GM12878 (cell line): ENCODE measurements at regions not wholly inside any gene's neighbourhood (a gene's known extent, or its start where the extent isn't known, plus 50 kb on each side); places are given as distances from the start of the nearest gene placed in this dataset.

Source experiments
- ATAC-seq: fragments of 200-7000 bp; cut with Tn5 transposase; 3 replicates; pipeline ENCODE4 v1.9.1; 2020; ENCODE audit warnings: mild to moderate bottlenecking, moderate library complexity
- BruUV-seq: library from RNA; stranded (reverse); fragments of 400-500 nt; replicated peaks from 2 replicates; lab custom pipeline; 2021; lab: Mats Ljungman, UMichigan
- CTCF ChIA-PET: fragments of 300-600 bp; sonication (Branson Sonifier 250); formaldehyde crosslinking; extraction: SDS; loops from one replicate; lab custom pipeline; 2021; ENCODE audit warnings: inconsistent platforms; lab: Yijun Ruan, JAX
- POLR2A ChIA-PET: fragments of 350-600 bp; formaldehyde crosslinking; extraction: SDS; loops from one replicate; lab custom pipeline; 2021; ENCODE audit warnings: inconsistent platforms; lab: Charles Lee
- RAD21 ChIA-PET: fragments of 300-600 bp; sonication (Branson Sonifier 250); formaldehyde crosslinking; loops from one replicate; lab custom pipeline; 2023; ENCODE audit warnings: antibody characterized with exemption; ENCODE audit not compliant: unreplicated experiment; lab: Charles Lee
- SMC1A ChIA-PET: fragments of 300-600 bp; sonication (Branson Sonifier 250); formaldehyde crosslinking; loops from one replicate; lab custom pipeline; 2023; ENCODE audit not compliant: unreplicated experiment, uncharacterized antibody; lab: Charles Lee
- DNase-seq: peaks from one replicate; pipeline ENCODE4 v3.0.0-alpha.2; 2011; ENCODE audit warnings: low read depth, low spot score
- FAIRE-seq: peaks from 3 replicates; lab custom pipeline; 2011; peaks lifted over from hg19 to GRCh38; lab: Jason Lieb, UNC
- H2AFZ ChIP-seq: 2 replicates; pipeline ENCODE4 v1.6.0; 2011; ENCODE audit warnings: low read depth, low read length, control low read depth; ENCODE audit not compliant: control insufficient read depth
- H3K27ac ChIP-seq: 2 replicates; pipeline ENCODE4 v1.5.1; 2011; ENCODE audit warnings: control low read depth; ENCODE audit not compliant: control insufficient read depth, insufficient read depth
- H3K27me3 ChIP-seq, 2 experiments: replicated peaks in 1 of 2; 2 replicates each; pipeline versions ENCODE4 v1.6.0 to v1.6.1; 2011; ENCODE audit warnings: low read length in 1 of 2; ENCODE audit not compliant: control insufficient read depth in 2 of 2, insufficient read depth in 2 of 2
- H3K36me3 ChIP-seq, 2 experiments: 2 replicates each; pipeline ENCODE4 v1.5.1; 2011; ENCODE audit warnings: low read length in 1 of 2; ENCODE audit not compliant: control insufficient read depth in 2 of 2, insufficient read depth in 2 of 2
- H3K4me1 ChIP-seq: 2 replicates; pipeline ENCODE4 v1.6.1; 2011; ENCODE audit warnings: mild to moderate bottlenecking, low read length, moderate library complexity, mixed read lengths; ENCODE audit not compliant: control insufficient read depth, insufficient read depth
- H3K4me2 ChIP-seq: 2 replicates; pipeline ENCODE4 v1.6.0; 2011; ENCODE audit warnings: control low read depth; ENCODE audit not compliant: control insufficient read depth, insufficient read depth
- H3K4me3 ChIP-seq: fragments of 200-600 bp; sonication (generic); 2 replicates; pipeline ENCODE4 v1.5.1; 2016
- H3K79me2 ChIP-seq: 2 replicates; pipeline ENCODE4 v1.6.0; 2011; ENCODE audit warnings: low read length; ENCODE audit not compliant: control insufficient read depth, insufficient read depth
- H3K9ac ChIP-seq: 2 replicates; pipeline ENCODE4 v1.8.0; 2011; ENCODE audit warnings: low read length, control low read depth, mixed read lengths; ENCODE audit not compliant: control insufficient read depth, insufficient read depth
- H3K9me3 ChIP-seq: replicated peaks from 3 replicates; pipeline ENCODE4 v1.5.1; 2011; ENCODE audit warnings: mild to moderate bottlenecking, low read length; ENCODE audit not compliant: control insufficient read depth, insufficient read depth
- H4K20me1 ChIP-seq: 2 replicates; pipeline ENCODE4 v1.6.0; 2011; ENCODE audit not compliant: control insufficient read depth, insufficient read depth
- EGR1 ChIP-seq, 2 experiments: IDR thresholded peaks; 1 replicate in 1 of 2; 2 replicates in 1 of 2; pipeline ENCODE4 v1.6.1; 2011 to 2012; ENCODE audit warnings: low read depth in 2 of 2, low read length in 2 of 2, borderline replicate concordance in 1 of 2, mild to moderate bottlenecking in 1 of 2, moderate library complexity in 1 of 2
- IRF4 ChIP-seq: IDR thresholded peaks from 2 replicates; pipeline ENCODE4 v1.6.1; 2011; ENCODE audit warnings: low read depth, low read length
- PML ChIP-seq: IDR thresholded peaks from 2 replicates; pipeline ENCODE4 v1.6.1; 2012; ENCODE audit warnings: low read length, inconsistent platforms
- ZNF217 ChIP-seq: fragments of 450-650 bp; IDR thresholded peaks from 2 replicates; pipeline ENCODE4 v1.6.1; 2017; ENCODE audit warnings: antibody characterized with exemption, mild to moderate bottlenecking
- WGBS: methylation state at CpG from one replicate; pipeline ENCODE4 v1.1.6; 2016; ENCODE audit warnings: low lambda C conversion rate; ENCODE audit not compliant: insufficient replicate concordance, insufficient coverage; ENCODE audit errors: missing lambda C conversion rate; 5-methylcytosine and 5-hydroxymethylcytosine counted together
- in situ Hi-C: fragments of 300-500 bp; cut with MboI; formaldehyde crosslinking; loops from 9 replicates; pipeline ENCODE4 v1.14.3; 2018; ENCODE audit warnings: mixed read lengths
- intact Hi-C: fragments of 100-400 bp; cut with micrococcal nuclease; formaldehyde crosslinking; loops from one replicate; pipeline ENCODE4 v1.14.2; 2022; ENCODE audit not compliant: unreplicated experiment
- TF ChIP-seq, protein P1 (sequence below): fragments of 450-650 bp; IDR thresholded peaks from 2 replicates; pipeline ENCODE4 v1.6.1; 2017; ENCODE audit warnings: antibody characterized with exemption, mild to moderate bottlenecking, moderate library complexity
- TF ChIP-seq, protein P2 (sequence below): fragments of 450-650 bp; IDR thresholded peaks from 2 replicates; pipeline ENCODE4 v1.6.1; 2016; ENCODE audit warnings: mild to moderate bottlenecking, moderate library complexity, borderline replicate concordance
- TF ChIP-seq, protein P3 (sequence below): IDR thresholded peaks from 2 replicates; pipeline ENCODE4 v1.6.1; 2012; ENCODE audit warnings: low read depth, low read length, improper control_type of control experiment
- TF ChIP-seq, protein P4 (sequence below): fragments of 450-650 bp; formaldehyde crosslinking; IDR thresholded peaks from 2 replicates; pipeline ENCODE4 v1.4.0; 2020; ENCODE audit warnings: mild to moderate bottlenecking, moderate library complexity

DNA sequence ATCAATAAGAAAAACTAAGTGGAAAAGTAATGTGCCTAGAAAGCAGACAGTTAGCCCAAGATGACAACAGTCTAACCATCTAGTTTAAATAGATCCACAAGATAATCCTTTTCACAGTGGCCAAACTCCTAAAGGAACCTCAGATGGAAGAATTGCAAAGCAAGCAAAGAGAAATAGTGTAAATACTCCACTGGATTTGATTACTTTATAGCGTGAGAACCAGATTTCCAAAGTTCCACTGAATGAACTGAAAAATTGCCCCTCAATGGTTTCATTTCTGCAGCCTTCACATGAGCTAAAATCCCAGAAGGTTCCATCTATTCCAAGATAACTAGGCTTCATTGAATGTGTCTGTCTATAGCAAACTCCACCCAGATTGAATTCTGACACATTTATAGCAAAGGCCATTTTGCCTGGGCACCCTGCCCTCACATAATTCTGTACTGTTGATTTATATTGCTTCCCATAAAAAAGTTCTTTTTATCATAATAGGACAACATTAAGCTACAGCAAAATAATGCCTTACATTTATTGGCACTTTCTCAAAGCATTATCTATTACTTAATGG lies 129.7 kb upstream of the THBS1 start (continued):
- TF ChIP-seq, protein P1, sequence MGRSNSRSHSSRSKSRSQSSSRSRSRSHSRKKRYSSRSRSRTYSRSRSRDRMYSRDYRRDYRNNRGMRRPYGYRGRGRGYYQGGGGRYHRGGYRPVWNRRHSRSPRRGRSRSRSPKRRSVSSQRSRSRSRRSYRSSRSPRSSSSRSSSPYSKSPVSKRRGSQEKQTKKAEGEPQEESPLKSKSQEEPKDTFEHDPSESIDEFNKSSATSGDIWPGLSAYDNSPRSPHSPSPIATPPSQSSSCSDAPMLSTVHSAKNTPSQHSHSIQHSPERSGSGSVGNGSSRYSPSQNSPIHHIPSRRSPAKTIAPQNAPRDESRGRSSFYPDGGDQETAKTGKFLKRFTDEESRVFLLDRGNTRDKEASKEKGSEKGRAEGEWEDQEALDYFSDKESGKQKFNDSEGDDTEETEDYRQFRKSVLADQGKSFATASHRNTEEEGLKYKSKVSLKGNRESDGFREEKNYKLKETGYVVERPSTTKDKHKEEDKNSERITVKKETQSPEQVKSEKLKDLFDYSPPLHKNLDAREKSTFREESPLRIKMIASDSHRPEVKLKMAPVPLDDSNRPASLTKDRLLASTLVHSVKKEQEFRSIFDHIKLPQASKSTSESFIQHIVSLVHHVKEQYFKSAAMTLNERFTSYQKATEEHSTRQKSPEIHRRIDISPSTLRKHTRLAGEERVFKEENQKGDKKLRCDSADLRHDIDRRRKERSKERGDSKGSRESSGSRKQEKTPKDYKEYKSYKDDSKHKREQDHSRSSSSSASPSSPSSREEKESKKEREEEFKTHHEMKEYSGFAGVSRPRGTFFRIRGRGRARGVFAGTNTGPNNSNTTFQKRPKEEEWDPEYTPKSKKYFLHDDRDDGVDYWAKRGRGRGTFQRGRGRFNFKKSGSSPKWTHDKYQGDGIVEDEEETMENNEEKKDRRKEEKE, result no peak
- TF ChIP-seq, protein P2, sequence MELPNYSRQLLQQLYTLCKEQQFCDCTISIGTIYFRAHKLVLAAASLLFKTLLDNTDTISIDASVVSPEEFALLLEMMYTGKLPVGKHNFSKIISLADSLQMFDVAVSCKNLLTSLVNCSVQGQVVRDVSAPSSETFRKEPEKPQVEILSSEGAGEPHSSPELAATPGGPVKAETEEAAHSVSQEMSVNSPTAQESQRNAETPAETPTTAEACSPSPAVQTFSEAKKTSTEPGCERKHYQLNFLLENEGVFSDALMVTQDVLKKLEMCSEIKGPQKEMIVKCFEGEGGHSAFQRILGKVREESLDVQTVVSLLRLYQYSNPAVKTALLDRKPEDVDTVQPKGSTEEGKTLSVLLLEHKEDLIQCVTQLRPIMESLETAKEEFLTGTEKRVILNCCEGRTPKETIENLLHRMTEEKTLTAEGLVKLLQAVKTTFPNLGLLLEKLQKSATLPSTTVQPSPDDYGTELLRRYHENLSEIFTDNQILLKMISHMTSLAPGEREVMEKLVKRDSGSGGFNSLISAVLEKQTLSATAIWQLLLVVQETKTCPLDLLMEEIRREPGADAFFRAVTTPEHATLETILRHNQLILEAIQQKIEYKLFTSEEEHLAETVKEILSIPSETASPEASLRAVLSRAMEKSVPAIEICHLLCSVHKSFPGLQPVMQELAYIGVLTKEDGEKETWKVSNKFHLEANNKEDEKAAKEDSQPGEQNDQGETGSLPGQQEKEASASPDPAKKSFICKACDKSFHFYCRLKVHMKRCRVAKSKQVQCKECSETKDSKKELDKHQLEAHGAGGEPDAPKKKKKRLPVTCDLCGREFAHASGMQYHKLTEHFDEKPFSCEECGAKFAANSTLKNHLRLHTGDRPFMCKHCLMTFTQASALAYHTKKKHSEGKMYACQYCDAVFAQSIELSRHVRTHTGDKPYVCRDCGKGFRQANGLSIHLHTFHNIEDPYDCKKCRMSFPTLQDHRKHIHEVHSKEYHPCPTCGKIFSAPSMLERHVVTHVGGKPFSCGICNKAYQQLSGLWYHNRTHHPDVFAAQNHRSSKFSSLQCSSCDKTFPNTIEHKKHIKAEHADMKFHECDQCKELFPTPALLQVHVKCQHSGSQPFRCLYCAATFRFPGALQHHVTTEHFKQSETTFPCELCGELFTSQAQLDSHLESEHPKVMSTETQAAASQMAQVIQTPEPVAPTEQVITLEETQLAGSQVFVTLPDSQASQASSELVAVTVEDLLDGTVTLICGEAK, result no peak
- no peak for TF ChIP-seq ZNF217

DNA sequence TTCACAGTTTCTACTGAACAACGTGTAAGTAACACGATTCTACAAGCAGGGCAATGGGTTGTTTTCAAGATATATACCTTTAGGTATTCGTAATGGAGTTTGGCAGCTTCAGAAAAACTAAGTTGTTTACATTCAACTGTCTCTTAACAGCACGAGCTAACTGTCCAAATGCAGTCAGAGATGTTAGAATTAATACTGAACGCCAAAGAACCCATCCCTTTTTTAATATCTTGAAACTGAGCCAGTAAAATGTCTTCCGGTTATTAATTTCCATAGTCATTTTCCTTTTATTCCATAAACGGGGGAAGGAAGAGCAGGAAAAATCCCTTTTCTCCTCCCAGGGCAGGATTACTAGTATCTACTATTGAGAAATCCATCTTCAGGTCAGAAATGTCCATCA lies 129.0 kb upstream of the THBS1 start:
- H2AFZ ChIP-seq, result no peak overlapping the region
- ChIA-PET POLR2A (no interaction called here), CTCF (no interaction called here), RAD21 (no interaction called here), SMC1A (no interaction called here)
- ATAC-seq, result no peak
- WGBS, result 30% methylated on average over 7 of the region's 7 CpGs
- no peak overlapping the region for H3K4me3 ChIP-seq
- H3K79me2 ChIP-seq, result no peaks in the 10 kb centered on the region
- H4K20me1 ChIP-seq, result no peaks in the 10 kb centered on the region
- FAIRE-seq, result no peak
- H3K36me3 ChIP-seq, result no peaks in the 10 kb centered on the region
- peaks cover 5% of the 10 kb centered on the region; the same call in 1 of the 2 replicates for H3K4me1 ChIP-seq
- H3K9ac ChIP-seq, result no peak overlapping the region
- in situ Hi-C loops (no loop called here), intact Hi-C loops (no loop called here)
- H3K9me3 ChIP-seq, result no peaks in the 10 kb centered on the region; the same call in 2 of the 3 replicates
- no peak overlapping the region for H3K27ac ChIP-seq
- no peak for DNase-seq
- no TSS peak for BruUV-seq
- no peaks in the 10 kb centered on the region for H3K27me3 ChIP-seq
- no peak overlapping the region for H3K4me2 ChIP-seq
- TF ChIP-seq PML, result no peak
- TF ChIP-seq, protein P3, sequence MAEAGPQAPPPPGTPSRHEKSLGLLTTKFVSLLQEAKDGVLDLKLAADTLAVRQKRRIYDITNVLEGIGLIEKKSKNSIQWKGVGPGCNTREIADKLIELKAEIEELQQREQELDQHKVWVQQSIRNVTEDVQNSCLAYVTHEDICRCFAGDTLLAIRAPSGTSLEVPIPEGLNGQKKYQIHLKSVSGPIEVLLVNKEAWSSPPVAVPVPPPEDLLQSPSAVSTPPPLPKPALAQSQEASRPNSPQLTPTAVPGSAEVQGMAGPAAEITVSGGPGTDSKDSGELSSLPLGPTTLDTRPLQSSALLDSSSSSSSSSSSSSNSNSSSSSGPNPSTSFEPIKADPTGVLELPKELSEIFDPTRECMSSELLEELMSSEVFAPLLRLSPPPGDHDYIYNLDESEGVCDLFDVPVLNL, result no peak
- TF ChIP-seq EGR1 (IDR thresholded peaks at IDR 0.05; ENCODE audit: borderline replicate concordance in 1 of 2, low read depth in 2 of 2, low read length in 2 of 2), result no peak
- no peak for TF ChIP-seq IRF4
- TF ChIP-seq, protein P4, sequence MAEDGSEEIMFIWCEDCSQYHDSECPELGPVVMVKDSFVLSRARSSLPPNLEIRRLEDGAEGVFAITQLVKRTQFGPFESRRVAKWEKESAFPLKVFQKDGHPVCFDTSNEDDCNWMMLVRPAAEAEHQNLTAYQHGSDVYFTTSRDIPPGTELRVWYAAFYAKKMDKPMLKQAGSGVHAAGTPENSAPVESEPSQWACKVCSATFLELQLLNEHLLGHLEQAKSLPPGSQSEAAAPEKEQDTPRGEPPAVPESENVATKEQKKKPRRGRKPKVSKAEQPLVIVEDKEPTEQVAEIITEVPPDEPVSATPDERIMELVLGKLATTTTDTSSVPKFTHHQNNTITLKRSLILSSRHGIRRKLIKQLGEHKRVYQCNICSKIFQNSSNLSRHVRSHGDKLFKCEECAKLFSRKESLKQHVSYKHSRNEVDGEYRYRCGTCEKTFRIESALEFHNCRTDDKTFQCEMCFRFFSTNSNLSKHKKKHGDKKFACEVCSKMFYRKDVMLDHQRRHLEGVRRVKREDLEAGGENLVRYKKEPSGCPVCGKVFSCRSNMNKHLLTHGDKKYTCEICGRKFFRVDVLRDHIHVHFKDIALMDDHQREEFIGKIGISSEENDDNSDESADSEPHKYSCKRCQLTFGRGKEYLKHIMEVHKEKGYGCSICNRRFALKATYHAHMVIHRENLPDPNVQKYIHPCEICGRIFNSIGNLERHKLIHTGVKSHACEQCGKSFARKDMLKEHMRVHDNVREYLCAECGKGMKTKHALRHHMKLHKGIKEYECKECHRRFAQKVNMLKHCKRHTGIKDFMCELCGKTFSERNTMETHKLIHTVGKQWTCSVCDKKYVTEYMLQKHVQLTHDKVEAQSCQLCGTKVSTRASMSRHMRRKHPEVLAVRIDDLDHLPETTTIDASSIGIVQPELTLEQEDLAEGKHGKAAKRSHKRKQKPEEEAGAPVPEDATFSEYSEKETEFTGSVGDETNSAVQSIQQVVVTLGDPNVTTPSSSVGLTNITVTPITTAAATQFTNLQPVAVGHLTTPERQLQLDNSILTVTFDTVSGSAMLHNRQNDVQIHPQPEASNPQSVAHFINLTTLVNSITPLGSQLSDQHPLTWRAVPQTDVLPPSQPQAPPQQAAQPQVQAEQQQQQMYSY (CRISPR knock-in tag), result no peak
